Nucleus accumbens (tissue), 56 donors: ENCODE measurements at regions not wholly inside any gene's neighbourhood (a gene's known extent, or its start where the extent isn't known, plus 50 kb on each side); places are given as distances from the start of the nearest gene placed in this dataset.

Source experiments
- DNase-seq, 56 donors: peaks; one replicate each; lab custom pipeline; 2025; lab: John Stamatoyannopoulos, UW

DNA sequence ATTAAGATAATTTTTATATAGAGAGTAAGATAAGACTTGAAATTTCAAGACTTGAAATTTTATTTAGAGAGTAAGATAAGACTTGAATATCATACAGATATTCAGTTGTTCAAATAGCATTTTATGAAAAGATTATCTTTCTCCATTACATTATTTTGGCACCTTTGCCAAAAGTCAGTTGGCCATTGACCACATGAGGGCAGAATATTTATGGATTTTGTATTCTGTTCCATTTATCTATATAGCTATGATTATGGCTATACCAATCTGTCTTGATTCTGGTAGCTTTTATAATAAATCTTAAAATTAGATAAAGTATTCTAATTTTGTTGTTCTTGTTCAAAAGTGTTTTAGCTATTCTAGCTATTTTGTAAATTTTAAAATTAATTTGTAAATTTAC, 537.9 kb upstream of the GJE1 start:
- DNase-seq: no peak

DNA sequence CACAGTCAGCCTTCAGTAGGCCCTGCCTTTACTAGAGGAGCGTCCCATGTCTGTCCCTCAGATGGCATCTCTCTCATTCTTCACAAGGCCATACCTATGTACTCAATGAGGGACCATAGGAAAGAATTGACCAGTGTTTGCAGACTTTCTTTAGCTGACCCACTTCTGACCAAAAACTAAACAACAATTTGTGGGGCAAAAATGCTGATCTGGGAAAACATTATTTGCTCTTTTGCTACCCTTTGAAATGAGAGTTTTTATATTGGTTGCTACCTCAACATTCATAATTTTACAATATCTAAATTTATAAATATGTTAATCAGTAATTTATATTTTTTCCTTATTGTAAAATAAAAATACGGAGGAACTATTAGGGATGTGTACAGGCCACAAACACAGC, 539.4 kb upstream of the GJE1 start:
- DNase-seq: no peak

GRCh38 chr6:141587482-141588266, 545.1 kb upstream of the GJE1 start:
- no peak for DNase-seq

- no peak for DNase-seq
These were observed 551.7 kb upstream of the GJE1 start for GRCh38 chr6:141580988-141581552.

GRCh38 chr6:141580131-141580530, 552.6 kb upstream of the GJE1 start:
- no peak for DNase-seq

DNA sequence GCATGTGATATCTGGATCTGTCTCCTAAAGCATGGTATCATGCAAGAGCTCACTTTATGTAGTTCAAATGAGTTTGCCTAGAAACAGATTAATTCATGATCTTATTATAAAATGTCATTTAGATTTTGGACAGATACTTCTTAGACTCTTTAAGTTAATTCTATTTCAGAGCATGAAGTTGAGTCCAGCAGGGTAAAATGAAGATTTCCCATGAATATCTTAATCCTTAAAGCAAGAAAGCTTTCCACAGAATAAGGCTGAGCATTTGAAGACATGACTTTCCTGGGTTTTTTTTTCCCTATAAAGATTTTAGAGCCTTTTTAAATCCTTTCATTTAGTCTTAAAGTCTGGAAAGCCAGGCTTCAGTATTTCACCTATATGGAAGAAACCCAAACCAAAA, 556.0 kb upstream of the GJE1 start:
- DNase-seq: no peak

DNA sequence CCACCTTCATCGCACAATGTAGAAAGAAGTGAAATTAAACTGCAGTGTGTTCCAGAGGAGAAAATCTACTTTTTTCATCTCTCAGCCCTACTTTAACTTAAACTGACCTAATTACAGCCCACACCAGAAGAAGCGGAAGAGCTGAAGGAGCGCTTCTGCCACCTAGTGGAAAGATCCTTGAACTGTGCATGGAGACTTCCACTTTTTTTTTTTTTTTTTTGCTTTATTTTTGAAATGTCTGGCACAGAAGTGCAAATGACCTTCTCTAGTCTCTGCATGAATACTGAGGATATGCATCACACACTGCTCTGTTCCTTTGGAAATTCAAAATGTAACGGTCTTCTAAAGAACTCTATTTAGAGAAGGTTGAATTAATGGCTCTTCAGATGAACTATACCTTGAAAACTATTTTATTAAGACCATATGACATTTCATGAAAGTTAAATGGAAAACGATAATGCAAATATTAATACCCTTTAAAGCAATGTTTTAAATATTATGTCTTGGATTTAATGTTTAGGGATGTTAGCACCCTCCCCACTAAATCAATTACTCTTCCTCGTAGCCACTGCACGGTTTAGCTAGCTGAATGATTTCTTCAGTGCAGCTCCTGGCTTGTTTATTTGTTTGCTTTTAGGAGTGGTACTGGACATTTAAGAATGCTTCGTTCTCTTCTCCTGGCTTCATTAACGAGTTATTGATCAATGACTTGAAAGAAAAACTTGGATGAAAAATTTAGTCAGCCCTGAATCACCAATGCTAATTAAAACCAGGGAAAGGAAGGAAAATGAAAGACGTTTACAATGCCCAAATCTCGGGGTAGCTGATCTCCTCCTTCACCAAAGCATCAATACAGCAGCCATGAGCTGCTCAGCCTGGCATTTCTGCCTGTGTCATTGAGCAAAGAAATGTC, 569.6 kb upstream of the GJE1 start:
- peak in 20 of 56 donors; percentile 1 to 53 (median 8) for DNase-seq

- DNase-seq: peak in 5 of 56 donors; percentile 0 to 14 (median 2)
These were observed 570.4 kb upstream of the GJE1 start for GRCh38 chr6:141562186-141562811.

DNA sequence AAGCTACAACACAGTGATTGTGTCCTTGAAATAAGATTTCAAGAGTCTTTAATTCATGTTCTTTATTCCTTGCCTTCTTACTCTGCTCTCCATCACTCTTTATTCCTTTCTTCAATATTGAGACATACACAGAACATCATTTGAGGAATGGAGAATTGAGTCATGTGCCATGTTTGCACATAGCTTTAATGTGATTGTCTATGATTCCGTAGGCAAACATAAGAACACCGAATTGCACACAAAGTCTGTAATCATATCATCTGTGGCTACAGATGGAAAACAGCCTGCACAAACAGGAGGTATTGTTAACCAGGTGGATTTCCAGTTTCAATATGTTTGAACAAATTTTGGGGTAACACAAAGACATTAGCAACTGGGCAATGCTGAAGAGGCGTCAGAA, 571.6 kb upstream of the GJE1 start:
- no peak for DNase-seq

- DNase-seq: no peak
These were observed 580.3 kb upstream of the GJE1 start for GRCh38 chr6:141552463-141552862.

- DNase-seq: no peak
These were observed 580.7 kb upstream of the GJE1 start for GRCh38 chr6:141552031-141552430.

GRCh38 chr6:141551318-141551717, 581.4 kb upstream of the GJE1 start:
- no peak for DNase-seq

- no peak for DNase-seq
These were observed 582.3 kb upstream of the GJE1 start for GRCh38 chr6:141550471-141550870.

DNA sequence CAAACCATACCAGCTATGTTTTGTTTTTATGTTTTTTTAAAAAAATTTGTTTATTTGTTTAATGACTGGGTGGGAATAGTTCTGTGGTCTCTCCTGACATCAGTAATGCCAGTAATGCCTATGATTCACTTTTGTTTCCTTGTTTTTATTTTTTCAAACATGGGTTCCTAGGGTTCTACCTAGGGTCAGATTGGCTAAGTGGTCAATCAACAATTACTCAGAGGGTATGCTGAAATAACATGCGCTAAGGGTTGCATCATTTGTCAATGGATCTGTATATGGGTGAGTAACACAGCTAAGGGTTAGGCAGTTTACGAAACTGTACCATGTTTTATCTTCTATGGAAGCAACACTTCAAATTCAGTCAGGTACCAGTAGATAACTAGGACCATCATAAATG, 583.8 kb upstream of the GJE1 start:
- no peak for DNase-seq

GRCh38 chr6:141541581-141542324, 591.0 kb upstream of the GJE1 start:
- DNase-seq: no peak

DNA sequence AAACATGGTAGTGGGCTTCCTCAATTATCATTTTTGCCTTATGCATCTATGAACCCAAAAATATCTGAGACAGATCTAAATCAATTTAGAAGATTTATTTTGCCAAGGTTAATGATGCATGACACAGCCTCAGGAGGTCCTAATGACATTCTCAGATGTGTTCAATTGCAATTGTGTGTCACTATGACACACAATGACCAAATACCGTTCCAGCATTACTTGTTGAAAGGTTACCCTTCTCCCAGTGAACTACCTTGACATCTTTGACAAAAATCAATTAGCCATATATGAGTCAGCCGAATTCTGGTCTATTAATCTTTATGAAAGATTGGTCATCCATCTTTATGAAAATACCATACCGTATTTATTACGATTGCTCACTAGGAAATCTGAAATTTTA, 592.5 kb upstream of the GJE1 start:
- DNase-seq: no peak

GRCh38 chr6:141539617-141540016, 593.1 kb upstream of the GJE1 start:
- DNase-seq: no peak

GRCh38 chr6:141532211-141532610, 600.5 kb upstream of the GJE1 start:
- no peak for DNase-seq

DNA sequence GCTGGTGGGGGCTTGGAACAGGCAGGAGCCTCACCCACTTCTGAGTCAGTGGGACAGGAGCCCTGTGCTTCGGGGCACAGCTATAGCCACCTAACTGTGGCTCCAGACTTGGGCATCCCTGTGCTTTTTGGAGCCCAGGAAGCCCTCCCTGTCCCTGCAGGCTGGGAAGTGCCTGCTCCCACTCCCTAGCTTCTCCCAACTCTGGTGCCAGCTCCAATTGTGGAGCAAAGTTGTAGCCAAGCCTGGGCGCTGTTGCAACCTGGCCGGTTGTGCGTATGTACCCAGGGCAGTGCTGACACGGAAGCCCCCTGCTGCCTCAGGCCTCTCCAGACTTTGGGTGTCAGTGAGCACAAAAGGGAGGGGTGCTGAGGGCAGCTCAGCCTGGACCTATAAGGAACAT, 601.7 kb upstream of the GJE1 start:
- DNase-seq: no peak

DNA sequence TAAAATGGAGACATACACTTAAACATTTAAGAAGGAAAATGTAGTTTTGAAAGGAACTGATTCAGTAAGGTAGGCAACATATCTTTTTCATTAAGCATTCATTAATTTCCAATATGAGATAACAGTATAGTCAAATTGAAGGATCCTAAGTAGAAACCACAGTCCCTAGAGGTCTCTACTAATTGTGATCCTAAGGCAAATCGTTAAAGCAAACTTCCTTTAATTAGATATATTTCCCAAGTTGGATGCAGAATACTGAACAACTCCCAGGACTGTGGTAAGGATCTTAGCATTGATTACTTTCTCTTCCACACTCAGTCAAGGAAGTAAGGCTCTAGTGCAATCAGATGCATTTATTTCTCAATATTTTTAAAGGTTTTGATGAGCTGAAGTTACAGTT, 604.1 kb upstream of the GJE1 start:
- DNase-seq: no peak
